HG02970 (cell line): ENCODE measurements at regions not wholly inside any gene's neighbourhood (a gene's known extent, or its start where the extent isn't known, plus 50 kb on each side); places are given as distances from the start of the nearest gene placed in this dataset.
"Not testable (repeated sequence)": the region's sequence is repeated elsewhere in the genome, so short reads cannot be mapped to it uniquely, and the experiment has no call there.

Experiments used
- ATAC-seq: cut with Tn5 transposase; IDR thresholded peaks from one replicate; pipeline ENCODE4 v1.9.1; 2021; ENCODE audit warnings: mild to moderate bottlenecking, moderate library complexity, moderate number of reproducible peaks; ENCODE audit not compliant: unreplicated experiment, low FRiP score

- no peak for ATAC-seq
These were observed 351.5 kb upstream of the AUTS2 start for GRCh38 chr7:69246758-69247157.

DNA sequence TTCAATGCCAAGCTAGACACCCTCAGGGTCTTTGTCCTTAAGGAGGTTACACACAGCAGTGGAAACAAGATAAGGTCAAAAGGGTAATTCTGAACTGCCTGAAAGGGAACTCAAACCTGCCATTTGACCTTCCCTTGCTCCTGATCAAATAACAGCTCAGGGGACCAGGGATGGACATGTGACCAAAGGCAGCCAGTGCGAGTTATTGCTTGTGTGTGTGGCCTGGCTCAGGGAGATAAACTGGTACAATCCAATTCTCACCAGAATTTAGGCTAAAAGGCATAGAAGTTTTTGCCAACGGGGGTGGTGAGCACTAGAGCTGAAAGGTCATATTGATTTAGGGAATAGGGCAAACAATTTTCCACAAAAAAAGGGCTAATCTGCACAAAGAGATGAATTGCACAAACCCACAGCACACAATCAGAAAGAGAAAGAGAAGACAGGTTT lies 349.9 kb upstream of the AUTS2 start:
- not testable (repeated sequence) for ATAC-seq

DNA sequence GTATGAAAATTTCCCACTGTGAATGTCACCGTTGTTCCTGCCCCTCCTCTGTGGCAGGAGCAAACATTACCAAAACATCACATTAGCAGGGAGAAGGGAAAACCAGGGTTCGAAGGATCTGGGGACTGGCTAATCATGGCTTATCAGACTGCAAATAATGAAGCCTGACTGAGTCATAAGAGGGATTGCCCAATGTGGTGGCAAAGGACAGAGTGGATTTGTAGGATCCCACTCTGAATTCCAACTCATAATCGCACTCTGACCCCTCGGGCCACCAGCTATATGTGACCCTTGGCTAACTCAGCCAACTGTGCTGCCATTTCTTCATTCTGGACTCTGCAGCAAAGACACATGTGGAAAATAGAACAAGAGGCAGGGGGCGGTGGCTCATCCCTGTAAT lies 347.3 kb upstream of the AUTS2 start:
- no peak for ATAC-seq

DNA sequence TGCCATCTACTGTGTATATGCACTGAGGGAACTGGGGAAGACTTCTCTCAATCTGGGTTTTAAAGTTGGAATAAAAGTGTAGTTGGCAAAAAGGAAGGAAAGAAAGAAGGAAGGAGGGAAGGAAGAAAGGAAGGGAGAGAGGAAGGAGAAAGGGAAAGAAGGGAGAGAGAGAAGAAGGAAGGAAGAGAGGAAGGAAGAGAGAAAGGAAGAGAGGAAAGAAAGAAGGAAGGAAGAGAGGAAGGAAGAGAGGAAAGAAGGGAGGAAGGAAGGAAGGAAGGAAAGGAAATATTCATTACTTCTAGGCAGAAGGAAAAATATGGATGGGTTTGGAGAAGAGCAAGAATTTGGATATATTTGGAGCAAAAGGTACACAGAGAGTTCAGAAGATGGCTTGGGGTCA lies 343.6 kb upstream of the AUTS2 start:
- no peak for ATAC-seq

- ATAC-seq = no peak
These were observed 341.6 kb upstream of the AUTS2 start for GRCh38 chr7:69256634-69257081.

GRCh38 chr7:69257592-69257991 lies 340.7 kb upstream of the AUTS2 start:
- ATAC-seq = no peak

GRCh38 chr7:69259445-69259844 lies 338.8 kb upstream of the AUTS2 start:
- ATAC-seq = no peak

DNA sequence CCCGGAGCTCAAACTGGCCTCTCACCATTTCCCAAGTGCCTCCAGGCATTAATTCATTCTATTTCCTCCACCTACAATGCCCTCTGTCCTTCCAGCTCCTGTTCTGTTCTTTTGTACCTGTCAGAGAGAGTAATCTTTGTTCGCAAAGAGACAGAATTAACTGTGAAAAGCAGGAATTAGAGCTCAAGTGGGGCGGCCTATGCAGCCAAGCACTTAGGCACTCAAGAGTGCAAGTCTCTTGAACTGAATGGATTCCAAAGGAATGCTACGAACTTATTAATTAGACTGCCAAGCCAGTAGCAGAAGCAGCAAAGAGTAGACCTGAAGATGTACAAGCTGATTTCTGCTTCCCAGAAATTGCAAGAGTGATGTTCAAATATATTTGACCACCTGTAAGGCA lies 338.3 kb upstream of the AUTS2 start:
- no peak for ATAC-seq

DNA sequence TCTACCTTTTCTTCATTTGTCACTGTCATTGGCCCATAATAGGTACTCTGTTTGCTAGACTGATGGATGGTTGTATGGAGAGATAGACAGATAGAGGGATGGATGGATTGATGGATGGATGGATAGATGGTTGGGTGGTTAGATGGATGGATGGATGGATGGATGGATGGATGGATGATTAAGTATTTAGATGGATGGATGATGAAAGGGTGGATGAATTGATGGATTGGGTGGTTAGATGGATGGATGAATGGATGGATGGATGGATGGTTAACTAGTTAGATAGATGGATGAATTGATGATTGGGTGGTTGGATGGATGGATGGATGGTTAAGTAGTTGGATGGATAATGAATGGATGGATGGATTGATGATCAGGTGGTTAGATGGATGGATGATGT lies 334.7 kb upstream of the AUTS2 start:
- ATAC-seq = no peak

GRCh38 chr7:69269806-69270205 lies 328.5 kb upstream of the AUTS2 start:
- ATAC-seq = no peak

DNA sequence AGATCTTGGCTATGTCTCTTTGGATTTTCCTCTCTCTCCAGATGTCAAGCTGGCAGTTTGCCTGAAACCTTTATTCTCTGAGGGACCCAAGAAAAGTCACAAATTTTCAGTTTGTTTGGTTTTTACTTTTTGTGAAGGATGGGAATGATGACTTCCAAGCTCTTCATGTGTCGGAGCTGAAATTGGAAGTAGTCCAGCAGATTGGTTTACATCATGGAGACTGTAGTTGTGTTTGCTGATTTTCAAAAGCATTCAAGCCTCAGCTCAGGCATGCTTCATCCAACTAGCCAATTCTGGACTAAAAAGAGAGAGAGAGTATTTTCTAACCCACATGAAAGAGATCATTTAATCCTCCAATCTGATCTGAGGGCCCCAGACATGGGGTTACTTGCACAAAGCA lies 326.2 kb upstream of the AUTS2 start:
- ATAC-seq = no peak

DNA sequence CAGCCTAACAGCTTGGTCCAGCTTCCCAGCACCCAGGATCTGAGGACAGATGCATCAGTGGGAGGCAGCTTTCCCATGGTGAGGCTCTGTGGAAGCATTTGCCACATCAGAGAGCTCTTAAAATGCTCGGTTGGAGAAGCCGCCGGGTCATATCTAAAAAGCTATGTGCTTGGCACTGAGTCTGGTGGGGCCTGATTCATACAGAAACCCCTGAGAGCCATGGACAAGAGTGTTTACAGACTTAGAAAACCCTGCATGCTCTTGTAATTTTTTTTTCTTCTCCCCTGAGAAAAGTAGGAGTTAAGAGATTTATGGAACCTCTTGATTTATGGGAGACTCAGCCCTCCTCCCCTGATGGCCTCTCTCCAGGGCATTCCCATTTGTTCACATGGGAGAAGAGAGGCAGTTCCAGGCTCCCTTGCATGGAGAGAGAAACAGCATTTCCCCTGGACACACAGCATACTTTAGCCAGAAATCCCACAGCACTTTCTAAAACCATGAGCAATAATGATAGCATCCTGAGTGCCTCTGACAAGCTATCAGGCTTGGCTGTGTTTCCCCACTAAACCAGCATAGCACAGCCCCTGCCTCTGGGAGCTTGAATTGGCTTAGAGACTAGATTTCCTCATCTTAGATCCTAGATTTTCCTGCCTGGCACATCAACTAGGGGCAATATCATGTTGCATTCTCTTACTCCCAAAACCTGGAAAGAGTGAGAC lies 322.1 kb upstream of the AUTS2 start:
- no peak for ATAC-seq

DNA sequence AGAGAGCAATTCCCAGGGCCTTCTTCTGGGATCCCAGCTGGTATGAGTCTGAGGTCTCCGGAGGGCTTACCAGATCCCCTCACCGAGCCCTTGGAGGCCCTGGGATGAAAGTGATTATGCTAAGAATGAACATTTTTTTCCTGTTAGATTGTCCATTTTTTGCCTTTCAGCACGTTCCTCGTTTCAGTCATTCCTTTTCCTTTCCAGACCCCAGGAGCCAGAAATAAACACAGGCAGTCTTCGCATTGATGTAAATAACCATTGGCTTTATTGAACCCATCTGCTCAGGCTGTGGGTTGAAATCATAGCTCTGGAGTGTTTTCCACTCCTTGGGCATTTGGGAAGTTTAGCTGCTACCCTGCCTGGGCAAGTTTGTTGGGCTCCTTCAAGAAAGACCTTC lies 320.9 kb upstream of the AUTS2 start:
- ATAC-seq = no peak

DNA sequence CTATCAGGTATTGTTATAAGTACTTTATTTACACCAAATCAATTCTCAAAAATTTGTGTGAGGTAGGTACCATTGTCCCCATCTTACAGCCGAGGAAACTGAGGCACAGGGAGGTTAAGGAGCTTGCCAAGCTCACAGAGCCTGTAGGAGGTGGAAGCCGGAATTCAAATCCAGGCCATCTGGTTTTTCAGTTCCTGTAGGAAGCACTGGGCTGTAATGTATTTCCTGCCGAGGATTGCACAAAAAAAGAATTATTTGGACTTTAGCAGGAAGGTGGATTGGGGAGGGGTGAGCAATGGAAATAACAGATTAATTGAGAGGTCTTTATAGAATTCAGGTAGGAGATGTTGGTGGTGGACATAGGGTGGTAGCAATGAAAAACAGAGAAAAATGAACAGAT lies 315.3 kb upstream of the AUTS2 start:
- no peak for ATAC-seq

DNA sequence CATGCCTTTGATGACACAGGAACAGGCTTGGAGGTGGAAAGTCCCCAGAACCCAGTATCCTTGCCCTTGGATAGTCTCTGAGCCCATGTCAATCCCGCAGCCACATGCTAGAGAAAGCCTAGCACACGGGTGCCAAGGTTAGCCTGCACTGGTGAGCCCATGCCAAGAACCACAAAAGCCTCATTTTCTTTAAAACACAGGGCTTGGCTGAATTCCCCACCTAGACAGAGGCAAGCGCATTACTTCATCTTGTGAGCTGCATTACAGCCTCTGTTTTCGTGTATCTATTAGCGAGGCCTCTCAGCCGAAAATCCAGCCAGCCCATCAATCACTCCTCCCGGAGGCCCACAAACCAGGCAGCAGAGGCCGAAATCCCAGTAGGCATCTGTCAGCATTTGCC lies 314.9 kb upstream of the AUTS2 start:
- no peak for ATAC-seq

GRCh38 chr7:69285854-69286253 lies 312.4 kb upstream of the AUTS2 start:
- no peak for ATAC-seq

GRCh38 chr7:69295977-69296376 lies 302.3 kb upstream of the AUTS2 start:
- ATAC-seq = no peak

DNA sequence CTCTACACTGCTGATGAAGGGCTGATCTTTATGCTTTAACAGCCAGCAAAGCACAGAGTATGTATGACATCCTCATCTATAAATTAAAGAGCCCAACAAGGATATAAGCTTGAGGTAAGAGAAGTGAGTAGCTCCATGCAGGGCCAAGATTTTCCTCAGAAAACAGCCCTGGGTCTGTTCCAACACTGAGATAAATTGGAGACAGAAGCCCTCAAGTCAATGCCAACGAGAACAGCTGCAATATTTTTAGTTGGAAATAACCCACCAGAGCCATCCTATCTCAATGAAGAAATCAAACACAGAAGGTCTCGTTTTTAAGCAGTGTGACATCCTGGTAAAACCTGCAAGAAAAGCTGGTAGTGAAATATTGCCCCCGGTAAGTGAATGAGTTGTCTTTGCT lies 297.0 kb upstream of the AUTS2 start:
- no peak for ATAC-seq

DNA sequence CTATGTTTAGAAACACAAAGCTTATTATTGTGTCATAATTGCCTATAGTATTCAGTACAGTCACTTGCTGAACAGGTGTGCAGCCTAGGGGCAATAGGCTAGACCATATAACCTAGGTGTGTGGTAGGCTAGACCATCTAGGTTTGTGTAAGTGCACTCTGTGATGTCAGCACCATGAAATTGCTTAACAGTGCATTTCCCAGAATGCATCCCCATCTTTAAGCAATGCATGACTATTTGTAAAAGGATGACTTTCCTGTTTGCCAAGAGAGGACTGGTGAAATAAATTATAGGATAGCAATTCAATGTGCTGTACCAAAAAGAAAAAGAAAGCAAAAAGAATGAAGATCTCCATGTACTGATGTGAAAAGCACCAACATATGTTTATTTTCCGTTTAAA lies 288.7 kb upstream of the AUTS2 start:
- ATAC-seq = no peak

DNA sequence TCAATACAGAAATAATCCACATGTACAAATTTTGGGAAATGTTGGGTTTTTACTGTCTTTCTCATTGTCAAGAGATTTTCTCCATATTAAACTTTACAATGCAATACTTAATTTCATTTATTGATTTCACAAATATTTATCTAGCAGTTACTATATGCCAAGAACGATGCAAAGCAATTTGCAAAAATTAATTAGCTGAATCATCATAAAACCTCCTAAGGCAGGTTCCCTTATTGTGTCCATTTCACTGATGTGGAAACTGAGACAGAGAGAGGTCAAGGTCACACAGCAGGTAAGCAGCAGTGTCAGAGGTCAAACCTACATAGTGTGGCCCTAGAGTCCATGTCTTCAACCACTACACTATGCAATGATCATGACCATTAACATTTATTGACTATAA lies 286.8 kb upstream of the AUTS2 start:
- no peak for ATAC-seq

- ATAC-seq = not testable (repeated sequence)
These were observed 284.4 kb upstream of the AUTS2 start for GRCh38 chr7:69313852-69314251.

GRCh38 chr7:69318794-69319193 lies 279.5 kb upstream of the AUTS2 start:
- ATAC-seq = no peak

DNA sequence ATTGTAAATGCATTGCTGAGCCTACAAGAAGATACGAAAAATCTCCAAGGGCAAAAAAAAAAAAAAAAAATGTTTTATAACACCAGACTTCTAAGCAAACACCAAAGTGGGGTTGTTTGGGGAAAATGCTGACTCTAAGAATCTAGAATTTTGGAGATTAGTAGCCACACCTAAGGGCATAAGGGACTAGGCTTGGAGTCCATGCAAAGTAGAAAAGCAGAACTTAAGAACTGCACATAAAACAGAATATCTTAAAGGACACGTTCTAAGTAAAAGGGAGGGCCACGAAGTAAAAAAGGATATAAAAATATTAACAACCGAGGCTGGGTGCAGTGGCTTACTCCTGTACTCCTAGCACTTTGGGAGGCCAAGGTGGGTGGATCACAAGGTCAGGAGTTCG lies 269.8 kb upstream of the AUTS2 start:
- ATAC-seq = no peak
